ENCODE measurements at regions not wholly inside any gene's neighbourhood (a gene's known extent, or its start where the extent isn't known, plus 50 kb on each side); places are given as distances from the start of the nearest gene placed in this dataset.
A peak's percentile ranks its signal among the peaks of the same experiment; 100 is the strongest.
"Not testable (repeated sequence)": the region's sequence is repeated elsewhere in the genome, so short reads cannot be mapped to it uniquely, and the experiment has no call there.

GRCh38 chr15:70375006-70375431 is 277.3 kb upstream of the TLE3 start:
- peak; percentile 86 for DNase-seq (ENCODE audit: low read depth)

GRCh38 chr15:70374096-70374495 is 276.4 kb upstream of the TLE3 start:
- no peak for DNase-seq (ENCODE audit: low read depth)

- not testable (repeated sequence) for DNase-seq (ENCODE audit: low read depth)
These were observed 275.7 kb upstream of the TLE3 start for GRCh38 chr15:70373439-70373838.

GRCh38 chr15:70367913-70368705 is 270.4 kb upstream of the TLE3 start:
- not testable (repeated sequence) for DNase-seq (ENCODE audit: low read depth)

- not testable (repeated sequence) for DNase-seq (ENCODE audit: low read depth)
These were observed 266.3 kb upstream of the TLE3 start for GRCh38 chr15:70364023-70364422.

GRCh38 chr15:70362886-70363285 is 265.2 kb upstream of the TLE3 start:
- peak; percentile 22 for DNase-seq (ENCODE audit: low read depth)

- DNase-seq (ENCODE audit: low read depth), result no peak
These were observed 264.6 kb upstream of the TLE3 start for GRCh38 chr15:70362350-70362749.

GRCh38 chr15:70361891-70362290 is 264.2 kb upstream of the TLE3 start:
- no peak for DNase-seq (ENCODE audit: low read depth)

- DNase-seq (ENCODE audit: low read depth), result no peak
These were observed 263.4 kb upstream of the TLE3 start for GRCh38 chr15:70361106-70361505.

- no peak for DNase-seq (ENCODE audit: low read depth)
These were observed 261.3 kb upstream of the TLE3 start for GRCh38 chr15:70358871-70359647.

GRCh38 chr15:70358011-70358819 is 260.5 kb upstream of the TLE3 start:
- no peak for DNase-seq (ENCODE audit: low read depth)

GRCh38 chr15:70357453-70357852 is 259.7 kb upstream of the TLE3 start:
- no peak for DNase-seq (ENCODE audit: low read depth)

GRCh38 chr15:70356919-70357318 is 259.2 kb upstream of the TLE3 start:
- DNase-seq (ENCODE audit: low read depth), result peak; percentile 39

- DNase-seq (ENCODE audit: low read depth), result no peak
These were observed 258.5 kb upstream of the TLE3 start for GRCh38 chr15:70356062-70356860.

GRCh38 chr15:70355275-70355795 is 257.6 kb upstream of the TLE3 start:
- no peak for DNase-seq (ENCODE audit: low read depth)

GRCh38 chr15:70354346-70354905 is 256.7 kb upstream of the TLE3 start:
- no peak for DNase-seq (ENCODE audit: low read depth)

GRCh38 chr15:70353606-70354345 is 256.1 kb upstream of the TLE3 start:
- no peak for DNase-seq (ENCODE audit: low read depth)

GRCh38 chr15:70351941-70352774 is 254.4 kb upstream of the TLE3 start:
- DNase-seq (ENCODE audit: low read depth), result no peak

- DNase-seq (ENCODE audit: low read depth), result no peak
These were observed 253.7 kb upstream of the TLE3 start for GRCh38 chr15:70351391-70351790.

All from M059J (cell line).